ENCODE measurements at regions not wholly inside any gene's neighbourhood (a gene's known extent, or its start where the extent isn't known, plus 50 kb on each side); places are given as distances from the start of the nearest gene placed in this dataset.

GRCh38 chr13:21949818-21950429, 279.1 kb downstream of the FGF9 start:
- no peak for TF ChIP-seq NFE2L2 (IDR thresholded peaks at IDR 0.05; ENCODE audit: low read depth, low read length)
- TF ChIP-seq CTCF (conservative IDR thresholded peaks at IDR 0.05; ENCODE audit: low read depth, low read length) = no peak
- no peak for TF ChIP-seq POLR2A (IDR thresholded peaks at IDR 0.05; ENCODE audit: low read depth, low read length)
- TF ChIP-seq MAZ (IDR thresholded peaks at IDR 0.05; ENCODE audit: borderline replicate concordance, low read depth, low read length) = no peak
- no peak for TF ChIP-seq MAFK (IDR thresholded peaks at IDR 0.05; ENCODE audit: low read depth, low read length)
- no peak for TF ChIP-seq MXI1 (IDR thresholded peaks at IDR 0.05; ENCODE audit: borderline replicate concordance, low read depth, low read length)
- TF ChIP-seq ELK1 (IDR thresholded peaks at IDR 0.05; ENCODE audit: borderline replicate concordance, low read depth, low read length) = no peak
- no peak for TF ChIP-seq CEBPB (IDR thresholded peaks at IDR 0.05; ENCODE audit: low read depth, low read length)
- no peak for TF ChIP-seq BHLHE40 (IDR thresholded peaks at IDR 0.05; ENCODE audit: low read depth, low read length)
- no peak for TF ChIP-seq RAD21 (IDR thresholded peaks at IDR 0.05; ENCODE audit: low read length)
- TF ChIP-seq SMC3 (IDR thresholded peaks at IDR 0.05; ENCODE audit: low read depth, low read length) = no peak
- TF ChIP-seq RCOR1 (IDR thresholded peaks at IDR 0.05; ENCODE audit: insufficient replicate concordance, low read length) = no peak
